Motor neuron (in vitro differentiated cells): ENCODE measurements at regions not wholly inside any gene's neighbourhood (a gene's known extent, or its start where the extent isn't known, plus 50 kb on each side); places are given as distances from the start of the nearest gene placed in this dataset.
A peak's percentile ranks its signal among the peaks of the same experiment; 100 is the strongest.
"Not testable (repeated sequence)": the region's sequence is repeated elsewhere in the genome, so short reads cannot be mapped to it uniquely, and the experiment has no call there.

ENCODE experiments used
- ATAC-seq, 8 experiments: fragments of 200-7000 bp; cut with Tn5 transposase; replicated peaks in 6 of 8; 2 replicates each; pipeline ENCODE4 v1.8.0; 2021; ENCODE audit warnings: mild to moderate bottlenecking in 8 of 8, moderate library complexity in 8 of 8
- H3K27ac ChIP-seq, 2 donors: fragments of 250-450 bp; sonication (Bioruptor Pico); 2 replicates each; pipeline ENCODE4 v1.9.0; 2021; ENCODE audit warnings: antibody characterized with exemption in 2 of 2, mild to moderate bottlenecking in 2 of 2, moderate library complexity in 1 of 2
- H3K4me1 ChIP-seq, 2 donors: fragments of 250-450 bp; sonication (Bioruptor Pico); replicated peaks in 1 of 2; 2 replicates each; pipeline ENCODE4 v1.6.1; 2021; ENCODE audit warnings: antibody characterized with exemption in 2 of 2, mild to moderate bottlenecking in 2 of 2, moderate library complexity in 1 of 2
- H3K4me3 ChIP-seq, 5 donors: fragments of 250-450 bp; sonication (Bioruptor Pico); 2 replicates each; pipeline ENCODE4 v1.9.0; 2021; ENCODE audit warnings: antibody characterized with exemption in 5 of 5, mild to moderate bottlenecking in 5 of 5, moderate library complexity in 4 of 5
- WGBS, 10 experiments: fragments of 450-650 bp; shearing (Covaris generic); methylation state at CpG; one replicate each; pipeline ENCODE4 v1.0.0; 2022; 5-methylcytosine and 5-hydroxymethylcytosine counted together
- in situ Hi-C, 9 experiments: fragments of 400-800 bp; cut with MboI; loops; one replicate each; pipeline ENCODE4 v1.15.0; 2021; ENCODE audit warnings: low sequenced_read_pairs in 9 of 9, low pct_unique_long_range_greater_than_20kb in 2 of 9; ENCODE audit not compliant: unreplicated experiment in 9 of 9

GRCh38 chr11:92580908-92581307 is 356.3 kb downstream of the FAT3 start:
- no peak overlapping the region for H3K4me3 ChIP-seq
- 0 to 100% (median 100%) methylated on average over 1 of the region's 1 CpG; no CpG with 5 or more reads in 2 of the 10 experiments for whole genome bisulfite sequencing, 10 experiments
- no peak overlapping the region for H3K27ac ChIP-seq
- in situ Hi-C loops: no loop called here
- peaks cover 8 to 24% of the 10 kb centered on the region in 2 donors for H3K4me1 ChIP-seq
- peak in 1 of 8 experiments; percentile 48 for ATAC-seq

- in situ Hi-C loops: no loop called here
- Histone ChIP-seq H3K27ac (no peak overlapping the region), H3K4me3 (no peak overlapping the region), H3K4me1 (peaks cover 8 to 16% of the 10 kb centered on the region in 2 donors)
- peak in 1 of 8 experiments; percentile 23 for ATAC-seq
These were observed 363.8 kb downstream of the FAT3 start for GRCh38 chr11:92588393-92588792.

- ATAC-seq: no peak
- WGBS, 10 experiments: 14 to 100% (median 100%) methylated on average over 1 to 3 of the region's 3 CpGs; no CpG with 5 or more reads in 3 of the 10 experiments
- in situ Hi-C loops: no loop called here
- Histone ChIP-seq H3K4me1 (peaks cover 12 to 23% of the 10 kb centered on the region in 2 donors), H3K27ac (no peak overlapping the region), H3K4me3 (no peak overlapping the region)
These were observed 364.9 kb downstream of the FAT3 start for GRCh38 chr11:92589512-92589911.

GRCh38 chr11:92591521-92591920 is 366.9 kb downstream of the FAT3 start:
- Histone ChIP-seq H3K4me1 (peaks cover 22 to 27% of the 10 kb centered on the region in 2 donors), H3K27ac (no peak overlapping the region), H3K4me3 (no peak overlapping the region)
- in situ Hi-C loops: no loop called here
- WGBS, 10 experiments: 0 to 100% (median 100%) methylated on average over 1 to 2 of the region's 2 CpGs; no CpG with 5 or more reads in 1 of the 10 experiments
- ATAC-seq: no peak

GRCh38 chr11:92594251-92594650 is 369.6 kb downstream of the FAT3 start:
- no peak overlapping the region for H3K27ac ChIP-seq
- peaks cover 14 to 17% of the 10 kb centered on the region in 2 donors for H3K4me1 ChIP-seq
- peak in 1 of 8 experiments; percentile 29 for ATAC-seq
- in situ Hi-C loops: no loop called here
- no peak overlapping the region for H3K4me3 ChIP-seq

GRCh38 chr11:92595052-92595451 is 370.4 kb downstream of the FAT3 start:
- 0 to 80% (median 39%) methylated on average over 1 of the region's 1 CpG; no CpG with 5 or more reads in 2 of the 10 experiments for WGBS, 10 experiments
- H3K27ac ChIP-seq: no peak overlapping the region
- H3K4me1 ChIP-seq: peaks cover 14 to 17% of the 10 kb centered on the region in 2 donors
- peak in 5 of 8 experiments; percentile 53 to 72 (median 58) for ATAC-seq
- in situ Hi-C loops: no loop called here
- H3K4me3 ChIP-seq: no peak overlapping the region

- WGBS, 10 experiments: 0 to 100% (median 83%) methylated on average over 1 of the region's 1 CpG; no CpG with 5 or more reads in 1 of the 10 experiments
- in situ Hi-C loops: no loop called here
- no peak overlapping the region for H3K4me3 ChIP-seq
- H3K4me1 ChIP-seq: peaks cover 14 to 17% of the 10 kb centered on the region in 2 donors
- H3K27ac ChIP-seq: no peak overlapping the region
- ATAC-seq: peak in 3 of 8 experiments; percentile 27 to 69 (median 58)
These were observed 372.1 kb downstream of the FAT3 start for GRCh38 chr11:92596596-92597317.

GRCh38 chr11:92601048-92601447 is 368.4 kb upstream of the MTNR1B start:
- ATAC-seq: no peak
- in situ Hi-C loops: no loop called here
- Histone ChIP-seq H3K4me3 (no peak overlapping the region), H3K4me1 (peaks cover 0 to 6% of the 10 kb centered on the region in 2 donors), H3K27ac (no peak overlapping the region)
- WGBS, 10 experiments: 0 to 100% (median 81%) methylated on average over 1 to 4 of the region's 4 CpGs; no CpG with 5 or more reads in 5 of the 10 experiments

GRCh38 chr11:92605667-92606066 is 363.8 kb upstream of the MTNR1B start:
- 33 to 100% (median 93%) methylated on average over 1 to 2 of the region's 2 CpGs; no CpG with 5 or more reads in 3 of the 10 experiments for WGBS, 10 experiments
- peaks cover 3 to 21% of the 10 kb centered on the region in 2 donors for H3K4me1 ChIP-seq
- in situ Hi-C loops: no loop called here
- ATAC-seq: no peak
- H3K4me3 ChIP-seq: no peak overlapping the region
- no peak overlapping the region for H3K27ac ChIP-seq

GRCh38 chr11:92607969-92608722 is 361.3 kb upstream of the MTNR1B start:
- H3K27ac ChIP-seq: peak overlapping the region in 1 of 2 donors; percentile 30
- in situ Hi-C loops: no loop called here
- 12 to 93% (median 83%) methylated on average over 2 to 4 of the region's 4 CpGs for WGBS, 10 experiments
- peak in 4 of 8 experiments; percentile 20 to 80 (median 56) for ATAC-seq
- H3K4me1 ChIP-seq: peaks cover 7 to 21% of the 10 kb centered on the region in 2 donors
- no peak overlapping the region for H3K4me3 ChIP-seq

- no peak for ATAC-seq
- 65 to 100% (median 91%) methylated on average over 1 to 3 of the region's 4 CpGs; no CpG with 5 or more reads in 4 of the 10 experiments for WGBS, 10 experiments
These were observed 358.3 kb upstream of the MTNR1B start for GRCh38 chr11:92611157-92611556.

GRCh38 chr11:92618020-92618419 is 351.4 kb upstream of the MTNR1B start:
- WGBS, 10 experiments: 57 to 100% (median 80%) methylated on average over 1 to 6 of the region's 10 CpGs; no CpG with 5 or more reads in 7 of the 10 experiments
- ATAC-seq, H3K4me3 ChIP-seq, in situ Hi-C loops, H3K4me1 ChIP-seq, H3K27ac ChIP-seq: not testable (repeated sequence)

More at GRCh38 chr11:92611157-92611556, 358.3 kb upstream of the MTNR1B start:
- Histone ChIP-seq H3K27ac (no peak overlapping the region), H3K4me1 (peaks cover 7 to 15% of the 10 kb centered on the region in 2 donors), H3K4me3 (no peak overlapping the region)
- in situ Hi-C loops: no loop called here

- WGBS, 10 experiments: 0 to 100% (median 90%) methylated on average over 1 of the region's 1 CpG; no CpG with 5 or more reads in 3 of the 10 experiments
- no peak overlapping the region for H3K27ac ChIP-seq
- H3K4me1 ChIP-seq: peaks cover 29 to 34% of the 10 kb centered on the region in 2 donors
- H3K4me3 ChIP-seq: no peak overlapping the region
- in situ Hi-C loops: no loop called here
- no peak for ATAC-seq
These were observed 346.4 kb upstream of the MTNR1B start for GRCh38 chr11:92623055-92623454.
